ENCODE measurements at regions not wholly inside any gene's neighbourhood (a gene's known extent, or its start where the extent isn't known, plus 50 kb on each side); places are given as distances from the start of the nearest gene placed in this dataset.

- TF ChIP-seq FOS (IDR thresholded peaks at IDR 0.05; ENCODE audit: low read depth, low read length), result no peak
- TF ChIP-seq MAFK (IDR thresholded peaks at IDR 0.05; ENCODE audit: low read depth, low read length), result peak; percentile 38; the same call in 1 of the 2 replicates
- H3K9ac ChIP-seq (ENCODE audit: low read depth, low read length), result no peak overlapping the region
- no peaks in the 10 kb centered on the region for H3K4me1 ChIP-seq (ENCODE audit: control insufficient read depth, insufficient read depth, low read length)
- H3K4ac ChIP-seq (ENCODE audit: low read depth, low read length), result no peak overlapping the region
- no peaks in the 10 kb centered on the region for H4K20me1 ChIP-seq (ENCODE audit: insufficient read depth, low read length)
- H3K4me2 ChIP-seq (ENCODE audit: low read depth, low read length), result no peak overlapping the region
- no peak overlapping the region for H2BK120ac ChIP-seq (ENCODE audit: low read depth, low read length)
- no TSS peak for BruUV-seq (replicated peaks)
- CTCF ChIA-PET, result no interaction called here
- no peak overlapping the region for H3K23ac ChIP-seq (ENCODE audit: low read depth, low read length)
- H4K5ac ChIP-seq (ENCODE audit: low read depth, low read length), result no peak overlapping the region
- H2BK20ac ChIP-seq (ENCODE audit: low read depth, low read length), result no peak overlapping the region
- H4K8ac ChIP-seq (ENCODE audit: low read depth in 2 of 2, low read length in 2 of 2), result no peak overlapping the region
- no peak overlapping the region for H2BK15ac ChIP-seq (ENCODE audit: low read depth, low read length)
- in situ Hi-C loops (cut with MboI; ENCODE audit: low sequenced_read_pairs), result no loop called here
- H3K56ac ChIP-seq (ENCODE audit: extremely low read depth, insufficient read depth, low read length), result no peak overlapping the region
- H3K36me3 ChIP-seq (ENCODE audit: control insufficient read depth, insufficient read depth, low read length), result no peaks in the 10 kb centered on the region
- ATAC-seq (ENCODE audit: low read depth), result no peak
- H3K27me3 ChIP-seq (ENCODE audit: control insufficient read depth, insufficient read depth, low read length), result no peaks in the 10 kb centered on the region
- POLR2A ChIA-PET (ENCODE audit: unreplicated experiment), result no interaction called here
- WGBS, 2 experiments (ENCODE audit: extremely low coverage in 2 of 2, insufficient read length in 1 of 2), result 71% methylated on average over 5 of the region's 7 CpGs; no CpG with 5 or more reads in 1 of the 2 experiments
- H3K14ac ChIP-seq (replicated peaks; ENCODE audit: low read depth, low read length), result no peak overlapping the region
- no peak overlapping the region for H2AFZ ChIP-seq (replicated peaks; ENCODE audit: low read length, poor library complexity)
- no peak overlapping the region for H2AK5ac ChIP-seq (ENCODE audit: low read depth, low read length)
- DNase-seq, result no peak
- intact Hi-C loops (cut with micrococcal nuclease), result loop anchor here (5.0 kb wide), 1 partner anchor 159 kb away; no protein-coding TSS in a partner anchor
- H4K91ac ChIP-seq (ENCODE audit: insufficient read depth, low read depth, low read length), result no peak overlapping the region
- H3K27ac ChIP-seq (ENCODE audit: insufficient read depth, low read length), result no peak overlapping the region
- dilution Hi-C loops (cut with HindIII; ENCODE audit: low sequenced_read_pairs, unreplicated experiment), result no loop called here
- no peak overlapping the region for H2BK5ac ChIP-seq (ENCODE audit: low read depth, low read length, poor library complexity, severe bottlenecking)
- no peaks in the 10 kb centered on the region for H3K9me3 ChIP-seq (ENCODE audit: control insufficient read depth, insufficient read depth, low read length)
- H3K4me3 ChIP-seq (ENCODE audit: insufficient read depth, low read depth, low read length), result no peak overlapping the region
- H3K18ac ChIP-seq (ENCODE audit: low read depth, low read length), result no peak overlapping the region
- no peaks in the 10 kb centered on the region for H3K79me1 ChIP-seq (ENCODE audit: low read depth in 1 of 2, low read length in 2 of 2)
- no peaks in the 10 kb centered on the region for H3K9me1 ChIP-seq (ENCODE audit: insufficient read depth, low read length)
- H2AK9ac ChIP-seq (replicated peaks; ENCODE audit: low read depth, low read length, poor library complexity), result no peak overlapping the region
Observed at GRCh38 chr3:71870966-71871512, 86.1 kb upstream of the PROK2 start.

Measured in IMR-90 (cell line).